IMR-90 (cell line): ENCODE measurements at regions not wholly inside any gene's neighbourhood (a gene's known extent, or its start where the extent isn't known, plus 50 kb on each side); places are given as distances from the start of the nearest gene placed in this dataset.

Experiments used
- ATAC-seq: fragments of 200-7000 bp; cut with Tn5 transposase; 2 replicates; pipeline ENCODE4 v1.9.1; 2020; ENCODE audit warnings: low read depth, mild to moderate bottlenecking, moderate library complexity
- BruUV-seq: library from RNA; stranded (reverse); fragments of 400-500 nt; replicated peaks from 2 replicates; lab custom pipeline; 2021; lab: Mats Ljungman, UMichigan
- CTCF ChIA-PET: fragments of 300-600 bp; formaldehyde crosslinking; extraction: SDS; loops from one replicate; lab custom pipeline; 2021; ENCODE audit warnings: antibody characterized with exemption; lab: Yijun Ruan, JAX
- POLR2A ChIA-PET: fragments of 300-600 bp; sonication (Branson Sonifier 250); formaldehyde crosslinking; loops from one replicate; lab custom pipeline; 2022; ENCODE audit warnings: antibody characterized with exemption; ENCODE audit not compliant: unreplicated experiment; lab: Charles Lee
- DNase-seq: peaks from one replicate; pipeline ENCODE4 v3.0.0; 2013
- H2AFZ ChIP-seq: replicated peaks from 2 replicates; pipeline ENCODE3; 2013; ENCODE audit warnings: low read length, mild to moderate bottlenecking; ENCODE audit not compliant: poor library complexity
- H2AK5ac ChIP-seq: 2 replicates; pipeline ENCODE4 v1.6.1; 2013; ENCODE audit warnings: low read depth, low read length, inconsistent platforms
- H2AK9ac ChIP-seq: replicated peaks from 2 replicates; pipeline ENCODE3; 2013; ENCODE audit warnings: mild to moderate bottlenecking, low read depth, low read length, moderate library complexity; ENCODE audit not compliant: poor library complexity
- H2BK120ac ChIP-seq: 2 replicates; pipeline ENCODE4 v1.6.1; 2013; ENCODE audit warnings: low read depth, low read length, inconsistent platforms
- H2BK15ac ChIP-seq: 3 replicates; pipeline ENCODE4 v1.6.1; 2013; ENCODE audit warnings: low read depth, low read length, inconsistent platforms
- H2BK20ac ChIP-seq: 2 replicates; pipeline ENCODE4 v1.6.1; 2013; ENCODE audit warnings: low read depth, mild to moderate bottlenecking, inconsistent platforms, low read length, moderate library complexity
- H2BK5ac ChIP-seq: 2 replicates; pipeline ENCODE4 v1.6.1; 2013; ENCODE audit warnings: mild to moderate bottlenecking, low read depth, low read length, inconsistent platforms; ENCODE audit not compliant: poor library complexity, severe bottlenecking
- H3K14ac ChIP-seq: replicated peaks from 2 replicates; pipeline ENCODE4 v1.6.1; 2013; ENCODE audit warnings: low read depth, low read length, inconsistent platforms
- H3K18ac ChIP-seq: 2 replicates; pipeline ENCODE4 v1.6.1; 2013; ENCODE audit warnings: low read depth, low read length, control low read depth
- H3K23ac ChIP-seq: 2 replicates; pipeline ENCODE4 v1.6.1; 2013; ENCODE audit warnings: low read depth, low read length, inconsistent platforms
- H3K27ac ChIP-seq: 2 replicates; pipeline ENCODE4 v1.5.1; 2013; ENCODE audit warnings: mild to moderate bottlenecking, control low read depth, low read length; ENCODE audit not compliant: insufficient read depth
- H3K27me3 ChIP-seq: 2 replicates; pipeline ENCODE4 v1.6.1; 2013; ENCODE audit warnings: low read length; ENCODE audit not compliant: control insufficient read depth, insufficient read depth
- H3K36me3 ChIP-seq: 2 replicates; pipeline ENCODE4 v1.6.1; 2013; ENCODE audit warnings: low read length, mixed read lengths; ENCODE audit not compliant: control insufficient read depth, insufficient read depth
- H3K4ac ChIP-seq: 2 replicates; pipeline ENCODE4 v1.6.1; 2013; ENCODE audit warnings: low read depth, low read length, inconsistent platforms
- H3K4me1 ChIP-seq: 2 replicates; pipeline ENCODE4 v1.6.1; 2013; ENCODE audit warnings: low read length, mixed read lengths; ENCODE audit not compliant: control insufficient read depth, insufficient read depth
- H3K4me2 ChIP-seq: 2 replicates; pipeline ENCODE4 v1.6.1; 2013; ENCODE audit warnings: low read depth, mild to moderate bottlenecking, control low read depth, low read length, moderate library complexity
- H3K4me3 ChIP-seq: 2 replicates; pipeline ENCODE4 v1.5.1; 2013; ENCODE audit warnings: low read depth, mild to moderate bottlenecking, control low read depth, low read length, moderate library complexity; ENCODE audit not compliant: insufficient read depth
- H3K56ac ChIP-seq: 2 replicates; pipeline ENCODE4 v1.6.1; 2013; ENCODE audit warnings: low read length, inconsistent platforms; ENCODE audit not compliant: insufficient read depth; ENCODE audit errors: extremely low read depth
- H3K79me1 ChIP-seq, 2 experiments: 2 replicates each; pipeline ENCODE4 v1.6.1; 2013; ENCODE audit warnings: low read length in 2 of 2, inconsistent platforms in 1 of 2, low read depth in 1 of 2
- H3K9ac ChIP-seq: 2 replicates; pipeline ENCODE4 v1.6.1; 2013; ENCODE audit warnings: low read depth, low read length, control low read depth
- H3K9me1 ChIP-seq: 2 replicates; pipeline ENCODE4 v1.6.1; 2013; ENCODE audit warnings: low read length, inconsistent platforms; ENCODE audit not compliant: insufficient read depth
- H3K9me3 ChIP-seq: 2 replicates; pipeline ENCODE4 v1.6.1; 2013; ENCODE audit warnings: low read length; ENCODE audit not compliant: control insufficient read depth, insufficient read depth
- H4K20me1 ChIP-seq: 2 replicates; pipeline ENCODE4 v1.6.1; 2013; ENCODE audit warnings: low read length, inconsistent platforms; ENCODE audit not compliant: insufficient read depth
- H4K5ac ChIP-seq: 2 replicates; pipeline ENCODE4 v1.6.1; 2013; ENCODE audit warnings: mild to moderate bottlenecking, low read depth, low read length, control low read depth
- H4K8ac ChIP-seq, 2 experiments: 2 replicates each; pipeline ENCODE4 v1.6.1; 2013; ENCODE audit warnings: low read depth in 2 of 2, low read length in 2 of 2, control low read depth in 1 of 2, inconsistent platforms in 1 of 2
- H4K91ac ChIP-seq: 2 replicates; pipeline ENCODE4 v1.6.1; 2013; ENCODE audit warnings: low read depth, low read length, inconsistent platforms; ENCODE audit not compliant: insufficient read depth
- BHLHE40 ChIP-seq: fragments of 150-350 bp; IDR thresholded peaks from 2 replicates; pipeline ENCODE4 v1.6.1; 2016; ENCODE audit warnings: mild to moderate bottlenecking, low read depth, low read length
- CEBPB ChIP-seq: IDR thresholded peaks from 2 replicates; pipeline ENCODE4 v1.6.1; 2012; ENCODE audit warnings: low read depth, low read length, improper control_type of control experiment
- CHD1 ChIP-seq: IDR thresholded peaks from 2 replicates; pipeline ENCODE4 v1.6.1; 2012; ENCODE audit warnings: low read depth, low read length, improper control_type of control experiment
- FOS ChIP-seq: fragments of 150-350 bp; IDR thresholded peaks from 2 replicates; pipeline ENCODE4 v1.6.1; 2016; ENCODE audit warnings: low read depth, low read length
- MAFK ChIP-seq: IDR thresholded peaks from 2 replicates; pipeline ENCODE4 v1.6.1; 2012; ENCODE audit warnings: low read depth, low read length, improper control_type of control experiment
- MAZ ChIP-seq: IDR thresholded peaks from 2 replicates; pipeline ENCODE4 v1.6.1; 2012; ENCODE audit warnings: low read depth, mild to moderate bottlenecking, low read length, improper control_type of control experiment, moderate library complexity, borderline replicate concordance
- MXI1 ChIP-seq: IDR thresholded peaks from 2 replicates; pipeline ENCODE4 v1.6.1; 2012; ENCODE audit warnings: low read depth, mild to moderate bottlenecking, low read length, moderate library complexity, borderline replicate concordance
- NFE2L2 ChIP-seq: fragments of 150-350 bp; IDR thresholded peaks from 2 replicates; pipeline ENCODE4 v1.6.1; 2016; ENCODE audit warnings: low read depth, mild to moderate bottlenecking, low read length
- POLR2A ChIP-seq: IDR thresholded peaks from 2 replicates; pipeline ENCODE4 v1.6.1; 2012; ENCODE audit warnings: mild to moderate bottlenecking, low read depth, low read length
- RAD21 ChIP-seq: IDR thresholded peaks from 2 replicates; pipeline ENCODE4 v1.6.1; 2012; ENCODE audit warnings: low read length, improper control_type of control experiment
- RCOR1 ChIP-seq: IDR thresholded peaks from 2 replicates; pipeline ENCODE4 v1.6.1; 2012; ENCODE audit warnings: mild to moderate bottlenecking, low read length, improper control_type of control experiment; ENCODE audit not compliant: insufficient replicate concordance
- RFX5 ChIP-seq: IDR thresholded peaks from 2 replicates; pipeline ENCODE4 v1.8.0; 2012; ENCODE audit warnings: low read depth, mild to moderate bottlenecking, low read length, moderate library complexity
- SMC3 ChIP-seq: fragments of 150-350 bp; IDR thresholded peaks from 2 replicates; pipeline ENCODE4 v1.6.1; 2016; ENCODE audit warnings: low read depth, mild to moderate bottlenecking, antibody characterized with exemption, low read length, moderate library complexity
- USF2 ChIP-seq: fragments of 150-350 bp; IDR thresholded peaks from 2 replicates; pipeline ENCODE4 v1.6.1; 2017; ENCODE audit warnings: mild to moderate bottlenecking, antibody characterized with exemption, low read length, low read depth
- WGBS, 2 experiments: methylation state at CpG; one replicate each; pipeline versions ENCODE4 v1.1.5 to v1.1.7; 2013; ENCODE audit warnings: missing lambda C conversion rate in 2 of 2; ENCODE audit not compliant: insufficient read length in 1 of 2; ENCODE audit errors: extremely low coverage in 2 of 2; 5-methylcytosine and 5-hydroxymethylcytosine counted together
- dilution Hi-C: fragments of 300-500 bp; cut with HindIII; formaldehyde crosslinking; loops from one replicate; pipeline ENCODE4 v1.14.3; 2018; ENCODE audit warnings: low sequenced_read_pairs; ENCODE audit not compliant: unreplicated experiment
- in situ Hi-C: fragments of 300-500 bp; cut with MboI; formaldehyde crosslinking; loops from 3 replicates; pipeline ENCODE4 v1.14.3; 2019; ENCODE audit warnings: low sequenced_read_pairs, inconsistent platforms, mixed read lengths
- intact Hi-C: fragments of 100-400 bp; cut with micrococcal nuclease; formaldehyde crosslinking; loops from 2 replicates; pipeline ENCODE4 v1.10.0; 2022
- TF ChIP-seq, protein P1 (sequence below): fragments of 150-350 bp; IDR thresholded peaks from 2 replicates; pipeline ENCODE4 v1.6.1; 2016; ENCODE audit warnings: low read depth, mild to moderate bottlenecking, low read length, moderate library complexity, borderline replicate concordance

GRCh38 chr12:43155376-43155775 lies 396.6 kb downstream of the ADAMTS20 start:
- H2BK20ac ChIP-seq: no peak overlapping the region
- H3K23ac ChIP-seq: no peak overlapping the region
- H3K27me3 ChIP-seq: no peaks in the 10 kb centered on the region
- intact Hi-C loops (no loop called here), in situ Hi-C loops (no loop called here), dilution Hi-C loops (no loop called here)
- H3K56ac ChIP-seq: no peak overlapping the region
- H3K79me1 ChIP-seq: no peaks in the 10 kb centered on the region
- whole genome bisulfite sequencing, 2 experiments: no CpG with 5 or more reads among the region's 2 CpGs
- no peak overlapping the region for H3K4ac ChIP-seq
- H4K5ac ChIP-seq: no peak overlapping the region
- no peaks in the 10 kb centered on the region for H3K36me3 ChIP-seq
- H3K9me1 ChIP-seq: no peaks in the 10 kb centered on the region
- DNase-seq (no peak), ATAC-seq (no peak)
- BruUV-seq: no TSS peak
- H3K4me2 ChIP-seq: no peak overlapping the region
- no peak overlapping the region for H2BK15ac ChIP-seq
- no peak overlapping the region for H4K8ac ChIP-seq
- no peak overlapping the region for H3K9ac ChIP-seq
- H3K4me1 ChIP-seq: no peaks in the 10 kb centered on the region
- H2AK5ac ChIP-seq: no peak overlapping the region
- H3K14ac ChIP-seq: no peak overlapping the region
- ChIA-PET CTCF (no interaction called here), POLR2A (no interaction called here)
- no peak overlapping the region for H2AK9ac ChIP-seq
- no peak overlapping the region for H2BK120ac ChIP-seq
- H2AFZ ChIP-seq: no peak overlapping the region
- no peak overlapping the region for H3K4me3 ChIP-seq
- no peak overlapping the region for H4K91ac ChIP-seq
- no peak overlapping the region for H2BK5ac ChIP-seq
- H3K27ac ChIP-seq: no peak overlapping the region
- no peak overlapping the region for H3K18ac ChIP-seq
- no peaks in the 10 kb centered on the region for H3K9me3 ChIP-seq
- H4K20me1 ChIP-seq: no peaks in the 10 kb centered on the region
- no peak for TF ChIP-seq RFX5
- TF ChIP-seq MAZ: no peak
- TF ChIP-seq MXI1: no peak
- no peak for TF ChIP-seq BHLHE40
- no peak for TF ChIP-seq POLR2A
- TF ChIP-seq, protein P1, sequence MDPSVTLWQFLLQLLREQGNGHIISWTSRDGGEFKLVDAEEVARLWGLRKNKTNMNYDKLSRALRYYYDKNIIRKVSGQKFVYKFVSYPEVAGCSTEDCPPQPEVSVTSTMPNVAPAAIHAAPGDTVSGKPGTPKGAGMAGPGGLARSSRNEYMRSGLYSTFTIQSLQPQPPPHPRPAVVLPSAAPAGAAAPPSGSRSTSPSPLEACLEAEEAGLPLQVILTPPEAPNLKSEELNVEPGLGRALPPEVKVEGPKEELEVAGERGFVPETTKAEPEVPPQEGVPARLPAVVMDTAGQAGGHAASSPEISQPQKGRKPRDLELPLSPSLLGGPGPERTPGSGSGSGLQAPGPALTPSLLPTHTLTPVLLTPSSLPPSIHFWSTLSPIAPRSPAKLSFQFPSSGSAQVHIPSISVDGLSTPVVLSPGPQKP: no peak
- TF ChIP-seq FOS: no peak
- TF ChIP-seq RAD21: no peak
- TF ChIP-seq MAFK: no peak
- TF ChIP-seq CEBPB: no peak
- no peak for TF ChIP-seq USF2
- no peak for TF ChIP-seq CHD1
- no peak for TF ChIP-seq SMC3
- no peak for TF ChIP-seq NFE2L2
- TF ChIP-seq RCOR1: no peak
